ENCODE measurements at regions not wholly inside any gene's neighbourhood (a gene's known extent, or its start where the extent isn't known, plus 50 kb on each side); places are given as distances from the start of the nearest gene placed in this dataset.
"Not testable (repeated sequence)": the region's sequence is repeated elsewhere in the genome, so short reads cannot be mapped to it uniquely, and the experiment has no call there.

DNA sequence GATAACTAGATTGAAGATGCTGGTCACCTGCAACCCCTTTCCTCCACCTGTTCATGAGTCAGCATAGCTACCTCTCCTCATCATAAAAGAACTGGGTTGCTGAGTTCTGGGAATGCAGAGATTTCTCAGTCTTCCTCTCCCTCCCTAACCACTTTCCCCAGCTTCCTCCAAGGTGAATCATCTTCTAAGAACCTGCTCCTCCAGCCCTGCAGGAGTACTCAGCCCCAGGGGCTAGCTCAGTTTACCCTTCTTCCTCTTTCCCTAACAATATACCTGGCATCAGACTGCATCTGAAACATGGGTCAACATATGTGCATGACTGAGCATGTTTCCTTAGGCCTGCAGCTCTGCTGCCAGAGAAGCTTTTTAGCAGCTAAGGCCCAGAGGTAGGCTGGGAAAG lies 1157.5 kb upstream of the SEL1L start:
- not testable (repeated sequence) for TF ChIP-seq CTCF (IDR thresholded peaks at IDR 0.05); POLR2AphosphoS5 (IDR thresholded peaks at IDR 0.05; ENCODE audit: low read depth, low read length); TCF7L2 (IDR thresholded peaks at IDR 0.05; ENCODE audit: low read depth, low read length)
